H7 (cell line): ENCODE measurements at regions not wholly inside any gene's neighbourhood (a gene's known extent, or its start where the extent isn't known, plus 50 kb on each side); places are given as distances from the start of the nearest gene placed in this dataset.

ENCODE experiments used
- DNase-seq: peaks from one replicate; pipeline ENCODE4 v3.0.0; 2012
- H3K27me3 ChIP-seq: 2 replicates; pipeline ENCODE4 v1.6.0; 2011; ENCODE audit warnings: mild to moderate bottlenecking, low read length; ENCODE audit not compliant: control insufficient read depth, insufficient read depth
- H3K36me3 ChIP-seq: replicated peaks from 2 replicates; pipeline ENCODE4 v1.5.1; 2011; ENCODE audit warnings: low read length; ENCODE audit not compliant: control insufficient read depth, insufficient read depth
- H3K4me3 ChIP-seq: 2 replicates; pipeline ENCODE4 v1.5.1; 2011; ENCODE audit warnings: low read depth, mild to moderate bottlenecking, control low read depth, low read length, moderate library complexity; ENCODE audit not compliant: insufficient read depth

DNA sequence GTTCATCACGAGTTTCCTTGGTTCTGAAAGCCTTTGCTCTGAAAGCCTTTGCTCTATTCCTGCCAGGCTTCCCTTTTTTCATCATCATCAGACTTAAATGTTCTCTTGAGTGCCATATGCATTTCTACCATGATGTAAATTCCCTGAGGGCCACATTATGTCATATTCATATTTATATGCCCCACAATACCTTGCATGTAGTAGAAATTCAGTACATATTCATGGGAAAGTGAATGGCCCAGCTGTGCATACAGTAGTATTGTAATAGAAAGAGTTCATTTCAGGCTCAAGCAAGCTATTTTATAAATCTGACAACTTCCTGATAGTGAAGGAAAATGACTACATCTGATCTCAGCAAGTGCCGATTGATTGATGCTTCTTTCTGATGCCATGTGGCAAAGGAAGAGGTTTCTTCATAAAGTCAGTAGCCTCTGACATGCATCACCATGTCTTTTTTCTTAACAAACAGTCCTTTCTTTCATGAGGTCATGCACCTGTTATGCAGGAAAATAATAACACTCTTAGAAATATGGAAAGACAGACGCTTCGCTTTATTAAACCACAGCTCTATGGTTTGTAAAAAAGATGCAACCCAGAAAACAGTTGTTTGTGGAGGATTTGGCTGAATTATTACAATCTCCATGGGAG lies 308.7 kb downstream of the SAMD5 start:
- Histone ChIP-seq H3K36me3 (no peaks in the 10 kb centered on the region), H3K27me3 (no peaks in the 10 kb centered on the region), H3K4me3 (no peak overlapping the region)
- DNase-seq = no peak

DNA sequence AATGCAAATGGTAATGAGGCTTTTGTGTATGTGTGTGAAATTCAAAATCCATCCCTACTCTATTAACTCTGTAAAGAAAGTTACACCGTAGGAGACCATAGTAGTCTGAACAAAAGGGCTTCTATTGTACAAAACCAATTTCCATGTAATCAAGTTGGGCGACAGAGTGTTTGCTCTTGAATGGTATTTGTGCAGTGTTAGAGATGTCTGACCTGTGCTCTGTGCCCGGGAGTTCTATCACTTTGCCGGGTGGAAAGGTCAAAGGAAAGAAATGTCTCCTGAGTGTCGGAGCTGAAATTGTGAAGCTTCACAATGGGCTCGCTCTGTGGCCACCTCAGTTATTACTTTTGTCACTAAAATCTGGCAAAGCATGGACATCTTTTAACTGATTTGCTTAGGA lies 312.0 kb downstream of the SAMD5 start:
- DNase-seq = no peak
- no peaks in the 10 kb centered on the region for H3K36me3 ChIP-seq
- no peak overlapping the region for H3K4me3 ChIP-seq
- H3K27me3 ChIP-seq = no peaks in the 10 kb centered on the region

DNA sequence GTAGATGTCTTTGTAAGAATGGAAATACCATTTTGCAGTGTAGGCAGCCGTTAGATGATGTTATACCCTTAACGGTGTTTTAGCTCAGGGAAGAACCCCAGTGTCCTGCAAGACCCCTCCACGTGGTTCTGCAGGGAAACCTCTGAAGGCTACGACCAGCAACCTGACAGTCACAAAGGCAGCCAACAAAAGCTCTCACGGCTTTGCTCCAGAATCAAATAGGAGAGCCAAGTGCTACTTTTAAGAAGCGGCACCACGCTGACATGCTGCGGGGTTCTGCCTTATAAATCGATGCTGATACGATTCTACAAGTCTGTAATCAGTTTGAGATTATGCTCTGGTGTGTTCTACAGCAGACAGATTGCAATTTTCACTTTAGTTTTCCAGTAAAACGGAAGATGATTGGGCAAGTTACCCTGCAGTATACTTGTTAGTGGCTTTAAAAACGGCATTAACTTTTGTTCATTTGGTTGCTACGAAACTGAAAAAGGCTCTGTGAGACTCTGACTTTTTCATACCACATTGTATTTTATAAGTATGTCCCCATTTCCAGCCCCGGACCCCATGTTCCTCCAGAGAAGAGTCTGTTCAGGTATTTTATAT lies 312.9 kb downstream of the SAMD5 start:
- H3K27me3 ChIP-seq = no peaks in the 10 kb centered on the region
- DNase-seq = peak; percentile 7
- no peaks in the 10 kb centered on the region for H3K36me3 ChIP-seq
- no peak overlapping the region for H3K4me3 ChIP-seq

DNA sequence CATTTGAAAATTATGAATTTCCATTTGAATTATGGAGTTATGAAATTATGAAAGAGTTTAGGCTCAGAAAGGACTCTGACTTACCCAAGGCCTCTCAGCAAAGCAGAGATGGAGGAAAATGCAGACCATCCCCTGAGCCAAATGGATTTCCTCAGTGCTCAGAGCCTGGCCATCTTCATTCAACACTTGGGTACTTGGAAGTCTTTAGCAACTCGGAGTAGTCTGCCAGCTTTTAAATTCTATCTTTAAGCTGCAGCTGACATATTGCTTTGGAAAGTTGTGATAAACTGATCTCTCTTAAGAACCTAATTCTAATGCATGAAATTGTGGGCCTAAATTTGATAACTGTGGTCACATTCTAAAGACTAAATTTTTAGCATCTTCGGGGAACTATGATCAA lies 315.4 kb downstream of the SAMD5 start:
- no peak for DNase-seq
- no peaks in the 10 kb centered on the region for H3K36me3 ChIP-seq

DNA sequence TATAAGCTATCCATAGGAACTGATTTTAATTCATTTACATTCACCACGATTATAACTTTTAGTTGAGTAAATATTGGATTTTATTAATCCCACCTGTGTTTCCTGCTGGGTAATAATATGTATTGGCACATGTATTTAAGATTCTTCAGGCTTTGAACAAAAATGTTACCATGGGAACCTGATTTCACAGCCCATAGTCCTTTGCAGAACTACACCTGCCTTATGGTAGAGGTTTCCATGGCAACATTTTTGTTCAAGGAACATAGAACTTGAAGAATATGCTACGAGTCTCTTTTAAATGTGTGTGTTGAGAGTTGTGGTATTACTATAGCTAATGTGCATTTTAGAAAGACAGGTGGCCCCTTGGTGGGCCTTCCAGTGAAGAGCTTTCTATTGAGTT lies 317.4 kb downstream of the SAMD5 start:
- Histone ChIP-seq H3K4me3 (no peak overlapping the region), H3K27me3 (no peaks in the 10 kb centered on the region), H3K36me3 (no peaks in the 10 kb centered on the region)
- DNase-seq = no peak

More for the DNA sequence above, 315.4 kb downstream of the SAMD5 start:
- H3K4me3 ChIP-seq = no peak overlapping the region
- no peaks in the 10 kb centered on the region for H3K27me3 ChIP-seq

DNA sequence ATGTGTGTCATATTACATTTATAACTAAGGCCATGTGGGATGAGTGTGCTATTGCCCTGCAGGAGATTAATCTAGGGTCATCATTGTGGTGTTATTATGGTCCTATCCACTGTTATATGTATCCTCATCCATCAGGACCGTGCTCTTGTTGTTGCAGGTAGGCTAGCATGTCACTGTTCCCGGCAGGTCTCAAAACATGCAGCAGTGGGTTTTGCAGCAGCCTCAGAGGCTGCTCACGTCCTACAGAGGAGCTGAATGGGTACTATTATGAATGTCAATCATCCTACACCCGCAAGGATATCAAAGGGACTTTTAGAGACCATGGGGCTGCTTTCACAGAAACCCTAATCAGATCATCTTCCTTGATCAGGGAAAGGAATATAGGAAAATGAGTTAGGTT lies 318.2 kb downstream of the SAMD5 start:
- H3K4me3 ChIP-seq = no peak overlapping the region
- H3K36me3 ChIP-seq = no peaks in the 10 kb centered on the region
- no peaks in the 10 kb centered on the region for H3K27me3 ChIP-seq
- DNase-seq = no peak

DNA sequence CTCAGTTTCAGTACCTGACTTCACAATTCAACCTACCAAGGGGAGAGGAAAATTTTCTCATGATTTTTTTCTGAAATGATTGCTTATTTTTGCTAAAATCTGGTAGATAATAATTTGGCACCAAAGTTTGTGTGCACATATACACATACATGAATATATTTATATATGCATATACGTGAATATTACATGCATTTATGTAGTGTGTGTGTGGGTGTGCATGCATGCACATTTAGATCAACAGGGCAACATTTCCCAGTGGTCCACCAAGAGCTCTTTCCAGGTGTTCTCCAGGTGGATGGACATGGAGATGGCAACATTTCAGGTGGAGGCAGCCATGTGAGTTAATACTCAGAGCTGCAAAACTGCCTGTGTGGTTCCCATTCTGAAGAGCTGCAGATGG lies 320.9 kb downstream of the SAMD5 start:
- no peaks in the 10 kb centered on the region for H3K27me3 ChIP-seq
- H3K36me3 ChIP-seq = no peaks in the 10 kb centered on the region
- no peak overlapping the region for H3K4me3 ChIP-seq
- no peak for DNase-seq

DNA sequence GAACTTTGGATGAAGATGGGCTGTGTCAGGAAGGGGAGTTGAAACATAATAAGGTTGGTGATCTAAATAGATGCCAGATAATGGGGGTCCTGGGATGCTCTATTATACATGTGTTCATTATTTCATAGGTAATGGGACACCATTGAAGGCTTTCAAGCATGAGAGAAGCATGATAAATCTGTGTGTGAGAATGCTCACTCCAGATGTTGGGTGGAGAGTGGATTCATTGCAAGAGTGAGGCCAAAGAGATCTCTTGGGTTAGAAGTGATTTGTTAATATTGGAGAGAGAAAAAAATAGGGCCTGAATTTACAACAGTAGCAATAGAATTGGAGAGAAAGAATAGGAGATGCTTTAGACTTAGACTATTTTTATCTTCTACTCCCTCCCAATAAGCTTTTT lies 321.3 kb downstream of the SAMD5 start:
- Histone ChIP-seq H3K27me3 (no peaks in the 10 kb centered on the region), H3K36me3 (no peaks in the 10 kb centered on the region), H3K4me3 (no peak overlapping the region)
- no peak for DNase-seq

DNA sequence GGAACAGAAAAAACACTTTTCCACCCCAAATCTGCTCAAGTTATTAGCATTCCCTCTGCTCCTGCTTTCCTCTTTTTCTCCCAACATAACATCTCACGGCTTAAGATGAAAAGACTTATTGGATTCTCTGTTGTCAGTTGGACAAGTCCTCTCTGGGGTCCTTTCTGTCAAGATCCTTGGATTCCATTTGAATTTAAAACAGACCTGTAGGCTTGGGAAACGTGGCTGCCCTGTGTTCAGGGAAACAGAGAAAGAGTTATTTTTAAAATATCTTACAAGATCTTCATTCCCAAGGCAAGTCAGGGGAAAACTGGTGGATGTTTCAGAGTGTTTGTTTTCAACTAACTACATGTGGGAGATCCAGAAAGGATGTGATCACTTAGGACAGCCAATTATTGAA lies 322.9 kb downstream of the SAMD5 start:
- no peaks in the 10 kb centered on the region for H3K36me3 ChIP-seq
- no peaks in the 10 kb centered on the region for H3K27me3 ChIP-seq
- H3K4me3 ChIP-seq = no peak overlapping the region
- DNase-seq = no peak

DNA sequence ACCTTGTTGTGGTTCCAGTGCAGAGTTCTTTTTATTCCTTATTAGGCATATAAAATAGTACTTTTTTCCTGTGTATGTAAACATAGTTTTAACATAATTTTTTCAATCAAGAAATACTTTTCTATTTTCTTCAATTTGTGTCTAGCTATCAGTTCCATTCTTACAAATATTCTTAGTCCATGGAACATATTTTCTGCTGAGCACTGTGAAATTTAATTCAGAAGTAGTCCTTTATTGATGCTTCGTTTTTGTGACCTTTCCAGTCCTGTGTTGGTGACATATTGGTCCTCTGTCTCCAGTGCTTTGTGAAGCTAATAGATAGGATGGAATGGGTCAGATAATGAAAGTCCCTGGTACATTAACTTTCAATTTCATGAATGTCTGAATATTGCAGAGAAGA lies 325.1 kb downstream of the SAMD5 start:
- H3K4me3 ChIP-seq = no peak overlapping the region

DNA sequence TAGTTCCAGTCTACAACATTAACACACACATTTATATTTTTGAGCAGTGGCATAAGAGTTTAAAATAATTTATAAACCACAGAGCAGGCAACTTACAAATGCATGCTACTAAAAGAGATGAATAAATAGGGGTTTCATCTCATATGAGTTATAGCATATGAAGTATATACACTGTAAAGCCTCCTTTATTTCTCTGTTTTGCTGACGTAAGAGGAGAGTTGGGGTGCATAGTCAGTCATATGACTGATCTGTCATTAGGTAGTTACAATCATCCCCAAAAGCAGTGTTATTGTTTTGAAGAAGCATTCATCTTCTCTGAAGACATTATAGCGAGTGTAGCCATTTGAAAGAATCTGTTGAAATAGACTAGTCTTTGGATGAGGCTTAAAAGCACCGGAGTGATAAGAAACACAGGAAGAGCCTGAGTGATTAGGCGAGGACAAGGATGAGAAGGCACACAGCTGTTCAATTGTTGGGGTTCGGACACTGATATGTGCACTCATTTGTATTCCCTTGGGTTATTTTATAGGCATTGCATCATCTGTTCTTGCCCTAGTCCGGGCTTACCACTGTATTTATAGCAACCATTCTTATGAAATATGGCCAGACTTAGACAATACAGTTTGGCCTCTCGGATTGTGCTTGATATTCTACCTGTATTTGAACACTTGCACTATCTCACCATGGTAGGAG lies 325.7 kb downstream of the SAMD5 start:
- no peak for DNase-seq
- Histone ChIP-seq H3K27me3 (no peaks in the 10 kb centered on the region), H3K36me3 (no peaks in the 10 kb centered on the region), H3K4me3 (no peak overlapping the region)

More for the DNA sequence above, 325.1 kb downstream of the SAMD5 start:
- no peaks in the 10 kb centered on the region for H3K27me3 ChIP-seq
- no peaks in the 10 kb centered on the region for H3K36me3 ChIP-seq
- DNase-seq = no peak

DNA sequence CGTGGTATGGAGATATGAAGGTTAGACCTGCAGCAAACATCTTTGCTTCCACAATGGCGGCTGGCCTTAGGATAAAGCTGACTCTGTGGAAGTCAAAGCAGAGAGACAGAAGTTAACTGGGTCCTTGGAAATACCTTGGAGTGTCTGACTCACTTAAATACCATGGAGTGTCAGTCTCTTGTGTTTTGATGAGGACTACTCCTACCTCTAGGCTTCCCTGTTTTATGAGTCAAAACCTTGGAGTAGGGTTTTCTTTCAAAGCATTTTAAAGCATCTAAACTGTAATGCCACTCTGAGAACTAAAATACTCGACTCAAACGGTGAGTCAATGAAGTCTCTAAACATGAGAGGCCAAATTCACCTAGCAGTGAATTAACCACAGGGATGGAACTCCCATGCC lies 329.1 kb downstream of the SAMD5 start:
- Histone ChIP-seq H3K36me3 (no peaks in the 10 kb centered on the region), H3K4me3 (no peak overlapping the region), H3K27me3 (no peaks in the 10 kb centered on the region)
- no peak for DNase-seq

DNA sequence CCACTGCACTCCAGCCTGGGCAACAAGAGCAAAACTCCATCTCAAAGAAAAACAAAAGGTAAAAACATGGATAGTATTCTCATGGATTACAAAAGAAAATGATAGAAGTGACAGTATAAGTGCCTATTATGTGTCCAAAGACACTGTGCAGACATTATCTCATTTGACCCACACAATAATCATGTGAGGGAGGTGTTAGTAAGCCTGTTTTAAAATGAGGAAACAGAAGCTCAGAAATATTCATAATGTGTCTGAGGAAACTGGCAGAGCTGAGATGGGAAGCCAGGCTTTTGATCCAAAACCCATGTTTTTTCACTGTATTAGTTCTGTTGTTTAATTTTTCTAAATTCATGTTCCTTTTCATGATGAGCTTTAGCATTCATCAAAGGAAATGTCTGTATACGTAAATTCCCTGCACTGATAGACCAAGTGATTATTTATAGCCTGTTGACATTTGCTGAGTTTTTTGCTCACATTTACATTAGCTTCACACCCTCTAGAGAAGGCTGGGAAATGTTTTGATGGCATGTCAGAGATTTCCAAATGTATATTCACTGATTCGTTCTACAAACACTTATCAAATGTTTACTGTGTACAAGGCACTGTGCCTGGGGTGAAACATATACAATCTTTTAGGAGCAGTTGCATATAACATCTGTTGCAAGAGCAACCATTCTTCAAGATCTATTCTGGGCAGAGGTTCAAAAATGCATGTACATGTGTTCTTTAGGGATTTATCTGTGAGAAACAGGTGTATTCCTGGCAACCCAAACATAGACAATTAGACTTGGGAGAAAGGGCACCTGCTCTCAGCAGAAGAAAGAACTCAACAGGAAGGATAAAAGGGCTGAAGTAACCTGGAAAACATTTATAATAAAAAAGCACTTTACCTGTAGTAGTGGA lies 331.5 kb downstream of the SAMD5 start:
- no peaks in the 10 kb centered on the region for H3K36me3 ChIP-seq
- no peak overlapping the region for H3K4me3 ChIP-seq
- H3K27me3 ChIP-seq = no peaks in the 10 kb centered on the region
- no peak for DNase-seq

DNA sequence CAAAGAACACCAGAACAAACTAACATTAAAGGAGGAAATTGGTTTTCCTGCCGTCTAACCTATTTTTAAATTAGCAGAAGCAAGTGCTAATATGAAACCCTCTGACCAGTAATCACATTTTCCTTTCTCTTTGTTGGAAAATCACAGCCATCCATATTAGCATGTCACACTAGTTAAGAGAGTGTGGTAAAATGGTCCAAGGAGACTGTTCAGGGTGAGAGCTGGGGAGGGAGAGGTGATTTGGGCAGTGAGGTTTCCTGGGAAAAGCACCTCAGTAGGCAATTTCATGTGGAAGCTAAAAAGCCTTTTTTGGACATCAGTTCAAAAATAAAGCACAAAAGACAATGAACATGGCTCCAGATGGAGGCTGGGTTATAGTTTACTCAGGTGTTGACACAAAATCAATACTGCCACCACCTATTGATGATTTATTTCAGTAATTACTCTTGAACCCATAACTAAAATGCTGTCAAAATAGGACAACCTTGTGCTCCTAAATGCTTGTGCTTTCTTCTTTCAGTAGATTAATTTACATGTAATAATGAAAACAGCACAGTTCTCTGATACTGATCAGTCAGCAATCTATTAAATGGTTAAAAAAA lies 333.2 kb downstream of the SAMD5 start:
- Histone ChIP-seq H3K36me3 (no peaks in the 10 kb centered on the region), H3K27me3 (no peaks in the 10 kb centered on the region), H3K4me3 (no peak overlapping the region)
- no peak for DNase-seq
